ENCODE measurements at regions not wholly inside any gene's neighbourhood (a gene's known extent, or its start where the extent isn't known, plus 50 kb on each side); places are given as distances from the start of the nearest gene placed in this dataset.
"Not testable (repeated sequence)": the region's sequence is repeated elsewhere in the genome, so short reads cannot be mapped to it uniquely, and the experiment has no call there.

DNA sequence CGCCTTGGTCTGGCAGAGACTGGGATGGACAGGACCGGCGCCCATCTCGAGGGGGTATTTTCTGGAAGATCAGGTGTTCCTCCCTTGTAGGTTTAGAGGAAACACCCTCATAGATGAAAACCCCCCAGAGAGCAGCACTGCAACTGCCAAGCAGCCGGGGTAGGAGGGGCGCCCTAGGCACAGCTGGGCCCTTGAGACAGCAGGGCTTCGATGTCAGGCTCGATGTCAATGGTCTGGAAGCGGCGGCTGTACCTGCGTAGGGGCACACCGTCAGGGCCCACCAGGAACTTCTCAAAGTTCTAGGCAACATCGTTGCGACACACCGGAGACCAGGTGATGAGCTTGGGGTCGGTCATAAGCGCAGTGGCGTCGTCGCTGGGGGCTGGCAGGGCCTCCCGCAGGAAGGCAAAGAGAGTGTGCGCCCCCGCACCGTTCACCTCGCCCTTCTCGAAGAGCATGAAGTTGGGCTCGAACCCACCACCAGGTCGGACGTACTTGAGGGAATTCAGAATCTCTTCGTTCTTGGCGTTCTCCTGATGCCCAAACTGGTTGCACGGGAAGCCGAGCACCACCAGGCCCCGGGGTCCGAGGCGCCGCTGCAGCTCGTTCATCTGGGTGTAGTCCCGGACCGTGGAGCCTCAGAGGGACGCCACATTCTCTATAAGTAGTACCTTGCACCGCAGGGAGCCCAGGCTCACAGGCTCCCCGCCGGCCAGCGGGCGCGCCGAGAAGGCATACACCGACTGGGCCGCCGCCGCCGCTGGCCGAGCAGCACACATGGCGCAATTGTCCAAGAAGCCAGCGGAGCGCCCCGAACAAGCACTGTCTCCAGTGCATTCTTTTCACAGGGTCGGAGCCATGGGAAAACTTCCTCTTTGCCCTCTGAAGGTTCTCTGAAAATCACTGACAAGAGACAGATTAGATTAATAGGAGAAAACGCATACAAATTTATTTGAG lies 59.0 kb upstream of the ATXN3L start:
- DNase-seq: not testable (repeated sequence)

DNA sequence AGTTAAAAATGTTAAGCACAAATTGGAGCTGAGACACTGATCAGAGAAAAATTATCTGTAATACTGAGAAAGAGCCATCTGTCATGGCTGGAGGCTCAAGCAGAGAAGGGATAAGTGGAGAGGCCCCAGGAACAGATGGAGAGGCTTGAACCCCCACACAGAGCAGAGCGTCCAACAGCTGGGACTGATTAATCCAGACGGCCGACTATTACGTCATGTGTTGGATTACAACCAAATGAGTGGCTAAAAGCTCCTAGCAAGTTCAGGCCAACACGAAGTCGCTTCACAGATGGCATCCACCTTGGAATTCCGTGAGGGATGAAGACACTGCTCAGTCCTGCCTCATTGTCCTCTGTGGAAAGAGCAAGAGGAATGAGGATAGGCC lies 57.7 kb upstream of the ATXN3L start:
- peak; percentile 95 for DNase-seq

DNA sequence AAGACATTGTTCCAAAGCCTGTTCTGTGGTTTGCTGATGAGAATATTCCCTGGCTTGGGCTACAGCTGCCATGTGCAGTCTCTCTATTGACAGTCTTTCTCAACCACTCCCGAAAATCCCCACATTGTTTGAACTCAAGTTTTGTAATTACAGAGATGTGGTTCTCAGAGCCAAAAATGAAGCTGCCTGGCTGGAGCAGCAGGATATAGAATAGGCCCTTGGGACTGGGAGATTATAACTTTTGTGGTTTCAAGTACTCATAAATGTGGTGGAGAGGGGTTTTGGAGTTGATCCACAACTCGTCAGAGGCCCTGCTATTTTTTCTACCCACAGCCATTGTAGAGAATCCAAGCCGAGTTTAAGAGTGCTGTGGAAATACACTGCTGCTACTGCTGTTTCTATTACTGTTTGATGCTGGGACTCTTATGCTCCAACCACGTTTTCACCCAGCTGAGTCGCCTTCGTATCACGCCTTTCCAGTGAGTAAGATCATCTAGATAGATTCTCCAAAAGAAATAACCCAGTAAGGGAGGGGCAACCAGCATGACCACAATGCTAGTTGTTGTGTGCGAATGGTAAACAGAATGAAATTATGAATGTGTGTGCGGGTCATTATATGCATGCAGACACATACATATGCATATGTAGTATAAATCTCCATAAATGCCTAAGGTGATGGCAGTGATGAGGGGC lies 57.1 kb upstream of the ATXN3L start:
- DNase-seq: peak; percentile 90

GRCh38 chrX:13375596-13375995 lies 55.7 kb upstream of the ATXN3L start:
- not testable (repeated sequence) for DNase-seq

- no peak for DNase-seq
Observed at GRCh38 chrX:13374364-13374763, 54.5 kb upstream of the ATXN3L start.

DNA sequence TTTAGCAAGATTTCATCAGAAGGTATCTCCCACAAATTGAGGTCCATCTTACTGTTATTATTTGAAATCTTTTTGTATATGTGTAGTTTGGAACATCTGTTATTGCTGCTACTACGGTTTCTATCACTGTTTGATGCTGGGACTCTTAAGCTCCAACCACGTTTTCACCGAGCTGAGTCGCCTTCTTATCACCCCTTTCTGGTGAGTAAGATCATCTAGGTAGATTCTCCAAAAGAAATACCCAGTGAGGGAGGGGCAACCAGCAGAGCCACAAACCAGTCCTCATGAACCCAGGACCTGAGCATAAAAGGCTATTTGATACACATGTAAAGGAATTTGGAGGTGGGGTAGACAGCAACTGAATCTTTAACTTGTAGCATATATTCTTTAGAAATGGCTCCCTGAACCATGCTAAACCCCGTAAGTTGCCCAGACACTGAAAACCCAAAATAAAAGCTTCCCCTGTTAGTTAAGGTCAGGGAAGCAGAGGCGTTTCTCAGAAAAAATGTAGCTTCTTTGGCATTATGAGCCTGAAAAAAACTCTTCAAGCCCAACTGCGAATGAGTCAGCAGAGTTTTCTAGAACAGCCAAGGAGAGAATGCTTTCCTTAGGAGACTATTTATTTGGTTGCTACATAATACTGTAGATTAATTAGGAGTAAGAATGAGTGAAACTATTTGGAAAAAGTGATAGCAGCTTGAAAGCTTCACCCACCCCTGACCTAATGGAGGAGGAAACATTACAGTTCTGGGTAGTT lies 53.8 kb upstream of the ATXN3L start:
- DNase-seq: no peak

DNA sequence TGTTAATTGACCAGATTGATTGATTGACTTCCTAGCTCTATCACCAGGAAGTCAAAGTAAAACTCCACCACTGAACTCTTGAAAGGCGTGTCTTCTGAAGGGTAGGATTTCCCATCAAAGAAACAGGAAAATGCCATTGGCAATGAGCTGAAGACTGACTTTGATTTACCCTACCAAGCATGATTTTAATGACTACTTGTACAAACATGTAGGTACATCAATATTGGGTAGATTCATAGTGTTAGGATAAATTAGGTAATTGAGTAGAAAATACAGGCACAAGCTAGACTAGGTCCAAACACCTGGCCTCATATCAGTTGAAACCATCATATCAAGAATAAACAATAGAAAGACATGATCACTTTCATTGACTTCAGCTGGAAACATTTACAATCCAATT lies 53.2 kb upstream of the ATXN3L start:
- DNase-seq: no peak

DNA sequence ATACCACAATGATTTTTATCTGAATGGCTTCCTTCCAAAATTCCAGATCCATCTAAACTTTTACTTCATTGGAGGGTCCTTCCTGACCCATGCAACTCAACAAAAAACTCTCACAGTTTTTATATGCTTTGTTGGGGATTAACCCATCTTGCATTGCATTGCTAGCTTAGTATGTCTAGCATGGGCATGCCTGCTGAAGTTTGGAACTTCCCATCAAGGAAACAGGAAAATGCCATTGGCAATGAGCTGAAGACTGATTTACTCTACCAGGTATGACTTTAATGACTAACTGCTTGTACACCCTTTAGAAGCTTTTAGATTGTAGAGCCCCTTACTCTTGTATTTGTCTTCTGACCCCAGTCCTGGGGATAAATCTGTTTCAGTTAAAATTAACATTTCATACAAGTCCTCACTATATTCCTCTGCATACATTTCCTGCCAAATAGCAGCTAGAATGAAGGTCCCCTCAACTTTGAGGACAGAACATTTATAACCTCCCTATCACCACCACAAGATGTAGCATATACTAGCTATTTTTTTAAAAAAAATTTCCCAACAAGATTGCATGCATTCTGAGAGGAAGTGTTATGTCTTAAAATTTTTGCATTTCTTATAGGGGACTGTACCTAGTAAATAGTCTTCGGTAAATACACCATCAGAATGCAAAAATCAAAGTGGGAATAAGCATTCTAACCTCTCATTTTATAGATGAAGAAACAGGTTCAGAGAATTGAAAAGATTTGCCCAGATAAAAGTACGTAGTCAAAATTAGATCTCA lies 52.5 kb upstream of the ATXN3L start:
- DNase-seq: no peak

DNA sequence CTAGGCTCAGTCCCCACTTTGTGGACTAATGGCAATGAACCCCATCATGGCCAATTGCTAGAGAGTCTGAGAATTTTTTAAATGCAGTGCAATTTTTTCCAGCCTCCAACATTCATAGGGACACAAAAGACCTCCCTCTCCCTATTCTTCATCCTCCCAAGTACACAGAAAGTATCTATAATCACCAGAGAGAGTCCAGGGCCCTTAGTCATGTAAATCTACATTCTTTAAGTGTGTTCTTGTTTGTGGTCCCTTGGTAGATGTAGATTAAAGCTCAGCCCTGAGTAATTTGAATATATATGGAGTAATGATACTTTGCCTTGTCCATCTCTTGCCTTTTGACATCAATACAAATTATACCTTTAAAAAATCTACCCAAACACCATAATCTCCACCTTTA lies 51.3 kb upstream of the ATXN3L start:
- DNase-seq: no peak

- DNase-seq: no peak
Observed at GRCh38 chrX:13370713-13371112, 50.9 kb upstream of the ATXN3L start.

All from NCI-H69 (cell line).